ENCODE measurements at regions not wholly inside any gene's neighbourhood (a gene's known extent, or its start where the extent isn't known, plus 50 kb on each side); places are given as distances from the start of the nearest gene placed in this dataset.

DNA sequence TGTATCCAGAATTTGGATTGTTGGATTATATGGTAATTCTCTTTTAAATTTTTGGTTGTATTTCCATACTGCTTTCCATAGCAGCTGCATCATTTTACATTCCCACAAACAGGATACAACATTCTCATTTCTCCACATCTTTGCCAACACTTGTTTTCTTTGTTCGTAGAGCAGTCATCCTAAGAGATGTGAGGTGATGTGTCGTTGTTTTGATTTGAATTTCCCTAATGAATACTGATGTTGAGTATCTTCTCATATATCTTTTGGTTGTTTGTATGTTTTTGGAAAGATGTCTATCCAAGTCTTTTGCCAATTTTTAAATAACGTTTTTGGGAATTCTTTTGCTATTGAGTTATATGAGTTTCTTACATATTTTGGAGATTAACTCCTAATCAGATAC is 93.6 kb downstream of the GMNC start:
- no peaks in the 10 kb centered on the region for H3K79me1 ChIP-seq (ENCODE audit: insufficient read depth, low read depth, low read length, poor library complexity, severe bottlenecking)
- no peaks in the 10 kb centered on the region for H3K23me2 ChIP-seq (ENCODE audit: insufficient read length, low read depth, low read length, poor library complexity, severe bottlenecking)
- no peaks in the 10 kb centered on the region for H3K9me3 ChIP-seq (ENCODE audit: control insufficient read depth, low read depth, low read length)
- no peaks in the 10 kb centered on the region for H4K20me1 ChIP-seq (ENCODE audit: control insufficient read depth, insufficient read depth, insufficient read length)
- no peak overlapping the region for H2BK120ac ChIP-seq (ENCODE audit: low read depth, low read length, poor library complexity, severe bottlenecking)
- H2BK12ac ChIP-seq (ENCODE audit: insufficient read length, low read depth, low read length): no peak overlapping the region
- no peak overlapping the region for H4K8ac ChIP-seq (replicated peaks; ENCODE audit: insufficient read length, low read depth, low read length)
- no peaks in the 10 kb centered on the region for H3K27me3 ChIP-seq (ENCODE audit: insufficient read depth, low read length)
- H3K27me3 Mint-ChIP-seq (ENCODE audit: low read depth): no peaks in the 10 kb centered on the region
- no peak for TF ChIP-seq CTCF (conservative IDR thresholded peaks at IDR 0.05)
- H3K23ac ChIP-seq (ENCODE audit: insufficient read length, low read depth, low read length): no peak overlapping the region
- H3K14ac ChIP-seq (ENCODE audit: insufficient read depth, low read length): no peak overlapping the region
- no peak overlapping the region for H2AFZ ChIP-seq (ENCODE audit: low read length)
- no peak overlapping the region for H3K4ac ChIP-seq (ENCODE audit: low read depth, low read length)
- WGBS (ENCODE audit: extremely low coverage, insufficient read length, low lambda C conversion rate): no CpG with 5 or more reads among the region's 3 CpGs
- no peaks in the 10 kb centered on the region; a peak in 1 of 5 replicates for H3K9me3 Mint-ChIP-seq
- H2BK15ac ChIP-seq (ENCODE audit: low read depth, low read length): no peak overlapping the region
- H3K9ac ChIP-seq (ENCODE audit: extremely low read depth, insufficient read length, low read length): no peak overlapping the region
- H3K36me3 Mint-ChIP-seq (ENCODE audit: insufficient read depth in 1 of 3, low read depth in 3 of 3): no peaks in the 10 kb centered on the region
- H2BK20ac ChIP-seq (ENCODE audit: low read depth, low read length, poor library complexity, severe bottlenecking): no peak overlapping the region
- H3K56ac ChIP-seq (ENCODE audit: insufficient read length, low read depth, low read length): no peak overlapping the region
- no peak overlapping the region for H3K27ac ChIP-seq (ENCODE audit: insufficient read length, low read depth, low read length)
- H2BK5ac ChIP-seq (ENCODE audit: insufficient read length, low read length): no peak overlapping the region
- no peaks in the 10 kb centered on the region for H3K4me1 ChIP-seq (ENCODE audit: insufficient read depth, low read length)
- H3K4me2 ChIP-seq (ENCODE audit: insufficient read depth, insufficient read length, low read length): no peak overlapping the region
- no peak overlapping the region for H2AK5ac ChIP-seq (ENCODE audit: insufficient read length, low read length)
- no peak for DNase-seq
- H3K4me3 Mint-ChIP-seq: no peak overlapping the region
- H3K18ac ChIP-seq (ENCODE audit: insufficient read length, low read depth, low read length): no peak overlapping the region
- peaks cover 0 to 10% of the 10 kb centered on the region in 2 experiments; a peak in 1 of 4 replicates for H3K4me1 Mint-ChIP-seq
- no peaks in the 10 kb centered on the region for H3K79me2 ChIP-seq (ENCODE audit: insufficient read depth, low read length)
- H3K27ac Mint-ChIP-seq: no peak overlapping the region
- no peak overlapping the region for H4K91ac ChIP-seq (ENCODE audit: insufficient read length, low read depth, low read length)
- H3T11ph ChIP-seq (ENCODE audit: low read length): no peak overlapping the region
- H4K5ac ChIP-seq (ENCODE audit: insufficient read length, low read depth, low read length): no peak overlapping the region
